ENCODE measurements at regions not wholly inside any gene's neighbourhood (a gene's known extent, or its start where the extent isn't known, plus 50 kb on each side); places are given as distances from the start of the nearest gene placed in this dataset.
"Not testable (repeated sequence)": the region's sequence is repeated elsewhere in the genome, so short reads cannot be mapped to it uniquely, and the experiment has no call there.

DNA sequence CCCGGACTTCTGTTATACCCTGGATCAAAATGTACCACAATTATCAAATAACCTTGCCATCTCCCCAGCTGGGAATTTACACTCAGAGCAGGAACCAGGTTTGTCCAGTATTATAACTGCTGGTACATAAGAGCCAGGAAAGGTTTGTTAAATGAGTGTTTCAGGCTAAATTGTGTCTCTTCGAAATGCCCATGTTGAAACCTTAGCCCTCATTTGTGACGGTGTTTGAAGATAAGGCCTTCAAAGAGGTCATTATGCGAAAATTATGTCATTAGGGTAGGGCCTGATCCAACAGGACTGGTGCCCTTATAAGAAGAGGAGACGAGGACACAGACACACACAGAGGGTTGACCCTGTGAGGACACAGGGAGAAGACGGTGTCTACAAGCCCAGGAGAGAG is 73.5 kb upstream of the DHRSX start:
- in situ Hi-C loops (cut with MboI; ENCODE audit: low sequenced_read_pairs): no loop called here

DNA sequence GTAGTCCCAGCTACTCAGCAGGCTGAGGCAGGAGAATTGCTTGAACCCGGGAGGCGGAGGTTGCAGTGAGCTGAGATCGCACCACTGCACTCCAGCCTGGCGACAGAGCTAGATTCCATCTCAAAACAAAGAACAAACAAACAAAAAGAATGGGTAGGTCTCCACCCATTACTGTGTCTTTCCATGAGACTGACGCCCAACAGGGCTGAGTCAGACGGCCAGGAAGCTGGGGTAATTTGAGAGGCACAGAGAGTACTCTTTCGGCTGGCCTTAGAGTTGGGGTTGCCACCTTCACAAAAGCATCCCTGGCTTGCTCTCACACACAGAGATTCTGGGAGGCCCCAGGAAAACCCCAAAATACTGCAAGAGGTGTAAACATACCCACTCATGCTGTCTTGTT is 72.0 kb upstream of the DHRSX start:
- in situ Hi-C loops (cut with MboI; ENCODE audit: low sequenced_read_pairs): no loop called here

DNA sequence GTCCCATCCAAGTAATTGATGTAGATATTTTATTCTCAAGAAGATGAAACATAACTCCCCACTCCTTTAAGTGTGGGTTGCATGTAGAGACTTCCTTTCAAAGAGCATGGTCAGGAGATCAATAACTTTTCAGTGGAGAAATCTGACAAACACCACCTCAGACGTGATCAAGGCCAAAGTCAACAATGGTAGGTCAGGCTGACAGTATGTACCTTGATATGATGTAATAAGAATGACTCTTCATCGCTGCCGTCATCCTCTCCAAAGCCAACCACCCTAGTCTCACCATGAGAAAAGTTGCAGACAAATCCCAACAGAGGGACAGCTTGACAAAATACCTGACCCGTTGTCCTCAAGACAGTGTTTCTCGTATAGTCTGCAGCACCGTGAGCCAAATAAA is 67.3 kb upstream of the DHRSX start:
- in situ Hi-C loops (cut with MboI; ENCODE audit: low sequenced_read_pairs): no loop called here

DNA sequence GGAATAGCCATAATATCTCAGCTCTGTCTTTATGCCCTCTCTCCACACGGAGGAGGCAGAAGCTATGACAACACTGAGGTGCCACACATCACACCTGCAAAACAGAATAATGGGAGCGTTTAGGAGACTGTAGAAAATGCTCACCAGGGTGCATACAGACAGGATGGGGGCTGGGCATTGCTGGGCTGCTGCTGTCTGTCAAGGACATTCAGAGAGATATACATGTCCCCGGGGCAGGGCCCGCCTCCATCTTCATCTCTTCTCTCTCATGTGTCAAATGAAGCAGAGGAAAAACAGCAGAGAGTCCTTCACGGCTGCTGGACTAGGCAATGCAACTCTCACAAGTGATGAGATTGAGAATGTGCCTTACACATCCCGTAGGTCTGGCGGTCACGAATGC is 65.3 kb upstream of the DHRSX start:
- in situ Hi-C loops (cut with MboI; ENCODE audit: low sequenced_read_pairs): no loop called here

DNA sequence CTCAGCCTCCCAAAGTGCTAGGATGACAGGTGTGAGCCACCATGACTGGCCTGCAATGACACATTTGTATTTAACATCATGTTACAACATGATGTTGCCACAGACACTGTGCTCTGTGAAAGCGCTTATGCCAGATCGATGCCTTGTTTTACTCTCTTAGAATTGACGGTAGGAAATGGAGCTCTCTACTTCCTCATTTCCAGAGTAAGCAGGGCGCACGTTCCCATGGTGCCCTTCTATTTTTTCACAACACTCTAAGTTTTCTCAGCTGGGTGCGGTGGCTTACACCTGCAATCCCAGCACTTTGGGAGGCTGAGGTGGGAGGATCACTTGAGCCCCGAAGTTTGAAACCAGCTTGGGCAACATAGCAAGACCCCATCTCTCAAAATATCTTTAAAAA is 60.7 kb upstream of the DHRSX start:
- in situ Hi-C loops (cut with MboI; ENCODE audit: low sequenced_read_pairs): no loop called here

DNA sequence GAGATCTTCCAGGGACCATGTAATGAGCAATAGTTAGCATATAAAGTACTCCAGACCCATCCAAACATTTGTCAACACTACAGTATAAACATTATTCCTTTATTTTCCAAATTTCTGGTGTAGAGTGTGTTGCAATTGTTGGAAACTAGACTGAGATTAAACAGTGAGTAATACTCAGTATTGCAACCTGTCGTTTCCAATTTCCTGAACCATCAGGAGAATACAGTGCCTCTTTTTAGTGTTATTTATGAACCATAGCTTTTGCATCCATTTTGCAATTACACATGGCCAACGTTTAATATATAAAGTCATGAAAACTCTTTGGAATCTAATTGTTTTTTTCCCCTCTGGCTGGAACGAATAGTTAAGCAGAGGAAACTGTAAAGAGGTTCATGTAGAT is 58.3 kb upstream of the DHRSX start:
- in situ Hi-C loops (cut with MboI; ENCODE audit: low sequenced_read_pairs): no loop called here

DNA sequence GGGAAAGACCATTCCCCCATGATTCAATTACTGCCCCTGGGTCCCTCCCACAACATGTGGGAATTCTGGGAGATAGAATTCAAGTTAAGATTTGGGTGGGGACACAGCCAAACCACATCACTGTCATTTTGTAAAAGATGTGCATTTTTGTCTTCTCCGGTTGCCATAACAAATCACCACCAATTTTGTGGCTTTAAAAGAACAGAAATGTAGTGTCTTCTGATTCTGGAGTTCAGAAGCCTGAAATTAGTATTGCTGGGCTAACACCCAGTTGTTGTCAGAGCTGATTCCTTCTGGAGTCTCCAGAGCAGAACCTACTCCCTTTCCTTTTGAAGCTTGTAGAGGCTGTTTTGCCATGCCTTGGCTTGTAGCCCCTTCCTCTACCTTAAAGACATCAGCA is 54.1 kb upstream of the DHRSX start:
- in situ Hi-C loops (cut with MboI; ENCODE audit: low sequenced_read_pairs): no loop called here

DNA sequence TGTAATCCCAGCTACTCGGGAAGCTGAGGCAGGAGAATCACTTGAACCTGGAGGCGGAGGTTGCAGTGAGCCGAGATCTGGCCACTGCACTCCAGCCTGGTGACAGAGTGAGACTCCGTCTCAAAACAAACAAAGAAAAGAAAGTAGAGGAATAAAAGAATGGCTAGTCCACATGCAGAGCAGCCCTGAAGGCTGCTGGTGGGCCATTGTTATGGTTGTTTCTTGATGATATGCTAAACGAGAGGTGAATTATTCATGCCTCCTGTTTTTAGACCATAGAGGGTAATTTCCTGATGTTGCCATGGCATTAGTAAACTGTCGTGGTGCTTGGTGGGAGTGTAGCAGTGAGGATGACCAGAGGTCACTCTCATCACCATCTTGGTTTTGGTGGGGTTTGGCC is 53.3 kb upstream of the DHRSX start:
- in situ Hi-C loops (cut with MboI; ENCODE audit: low sequenced_read_pairs): not testable (repeated sequence)

DNA sequence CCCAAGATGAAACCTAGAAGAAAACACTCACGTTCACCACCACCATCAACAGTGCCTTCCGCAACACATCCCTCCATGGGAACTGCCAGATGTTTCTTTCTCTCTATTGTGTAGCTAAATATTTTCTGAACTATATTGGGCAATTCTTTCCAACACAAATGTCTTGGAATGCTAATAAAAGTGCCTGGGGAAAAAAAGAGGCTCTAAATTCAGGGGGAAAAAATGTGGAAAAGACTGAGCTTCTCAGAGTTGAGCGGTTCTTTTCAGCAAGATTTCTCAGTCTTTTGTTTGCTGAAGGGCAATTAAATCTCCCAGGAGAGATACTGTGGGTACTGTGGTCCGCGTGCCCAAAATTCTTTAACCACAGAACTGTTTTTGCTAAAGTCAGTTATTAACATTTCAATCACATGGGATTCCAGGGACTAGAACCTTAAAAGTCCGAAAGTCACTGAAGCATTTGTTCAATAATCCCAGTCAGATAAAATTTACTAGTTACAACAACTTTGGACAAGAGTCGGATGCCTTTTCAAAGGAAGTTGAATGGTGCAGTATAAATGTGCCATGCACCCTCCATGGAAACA is 51.9 kb upstream of the DHRSX start:
- in situ Hi-C loops (cut with MboI; ENCODE audit: low sequenced_read_pairs): no loop called here

DNA sequence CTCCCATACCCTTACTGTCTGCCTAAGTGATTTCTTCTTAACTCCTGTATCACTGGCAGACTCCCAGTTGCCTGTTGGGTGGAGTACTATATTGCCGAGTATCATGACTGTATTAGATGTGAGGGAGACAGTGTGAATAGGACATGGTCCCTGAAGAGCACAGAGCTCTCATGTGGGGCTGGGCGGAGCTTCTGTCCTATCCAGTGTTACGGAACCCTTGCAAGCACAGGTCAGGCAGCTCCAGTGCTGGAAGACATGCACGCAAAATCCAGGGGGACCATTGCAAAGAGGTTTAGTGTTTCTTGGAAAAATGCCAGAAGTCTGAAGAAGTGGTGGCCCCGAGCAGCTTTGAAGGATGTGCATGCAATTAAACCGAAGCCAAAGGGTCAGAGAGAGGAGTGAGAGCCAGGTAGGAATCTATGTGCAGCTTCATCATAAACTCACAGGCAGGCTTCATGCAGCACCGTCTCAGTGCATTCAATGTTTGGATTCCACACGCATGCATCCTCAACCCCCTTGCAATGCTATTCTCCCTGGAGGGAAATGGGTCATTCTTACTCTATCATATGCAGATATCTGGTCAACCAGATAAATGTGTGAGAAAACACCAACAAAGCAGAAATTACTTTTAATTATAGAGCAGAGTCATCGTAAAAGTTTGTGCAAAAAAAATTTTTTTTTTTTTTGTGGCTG is 49.7 kb upstream of the DHRSX start:
- in situ Hi-C loops (cut with MboI; ENCODE audit: low sequenced_read_pairs): no loop called here
